ENCODE measurements at regions not wholly inside any gene's neighbourhood (a gene's known extent, or its start where the extent isn't known, plus 50 kb on each side); places are given as distances from the start of the nearest gene placed in this dataset.
A peak's percentile ranks its signal among the peaks of the same experiment; 100 is the strongest.

DNA sequence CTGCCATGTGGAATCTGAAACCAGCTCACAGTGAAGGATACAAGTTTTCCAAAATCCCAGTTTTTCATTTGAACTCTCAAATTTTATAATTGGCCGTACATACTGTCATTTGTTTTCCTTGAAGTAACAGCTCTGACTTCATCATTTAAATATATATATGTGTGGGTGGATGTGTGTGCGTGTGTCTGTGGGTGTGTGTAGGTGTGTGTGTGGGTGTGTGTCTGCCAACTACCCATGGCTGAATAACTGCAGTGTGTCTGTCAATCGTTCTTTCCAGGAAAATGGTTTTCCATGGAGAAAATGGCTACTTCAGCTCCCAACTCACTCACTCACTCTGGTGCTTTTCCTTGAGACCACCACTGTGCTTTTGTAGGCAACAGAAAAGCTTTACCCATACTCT, 169.0 kb downstream of the PLPP3 start:
- no peaks in the 10 kb centered on the region for H3K36me3 ChIP-seq (replicated peaks in 1 of 2; ENCODE audit: insufficient read depth in 1 of 2, low read depth in 2 of 2)
- TF ChIP-seq CTCF (IDR thresholded peaks at IDR 0.05) (no peak), POLR2A (IDR thresholded peaks at IDR 0.05) (no peak)
- no peak overlapping the region for H3K4me3 ChIP-seq
- 80 to 83% methylated on average over 3 of the region's 3 CpGs for WGBS, 2 donors
- peak overlapping the region in 1 of 4 donors; percentile 47 for H3K27ac ChIP-seq
- H3K27me3 ChIP-seq = no peaks in the 10 kb centered on the region
- no peak for DNase-seq
- no peaks in the 10 kb centered on the region for H3K9me3 ChIP-seq
- peaks cover 37% of the 10 kb centered on the region for H3K4me1 ChIP-seq
- ATAC-seq = no peak
- intact Hi-C loops (cut with DNase I) = no loop called here

GRCh38 chr1:56409112-56409691, 170.2 kb downstream of the PLPP3 start:
- peak; percentile 84 for ATAC-seq
- WGBS, 2 donors = 37 to 45% methylated on average over 8 of the region's 8 CpGs

DNA sequence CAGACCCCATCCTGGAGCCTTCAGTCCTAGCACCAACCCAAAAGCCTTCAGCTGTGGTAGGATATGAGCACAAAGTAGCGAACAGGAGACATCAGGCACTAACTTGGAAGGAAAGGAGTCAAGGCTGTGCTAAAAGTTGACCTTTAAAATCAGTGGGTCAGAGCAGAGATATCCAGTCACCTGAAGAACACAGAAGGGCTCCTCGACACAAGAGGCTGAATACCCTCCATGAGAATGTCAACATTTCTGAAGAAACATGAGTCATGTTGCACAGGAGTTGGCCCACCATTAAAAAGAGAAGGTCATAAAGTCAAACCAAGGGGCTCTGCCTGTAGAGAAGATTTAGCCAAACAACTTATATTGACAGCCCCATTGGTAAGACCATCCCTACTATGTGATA, 172.5 kb downstream of the PLPP3 start:
- 87 to 90% methylated on average over 2 of the region's 2 CpGs for WGBS, 2 donors
- Histone ChIP-seq H3K4me1 (peaks cover 14% of the 10 kb centered on the region), H3K9me3 (no peaks in the 10 kb centered on the region), H3K36me3 (replicated peaks in 1 of 2; ENCODE audit: insufficient read depth in 1 of 2, low read depth in 2 of 2) (no peaks in the 10 kb centered on the region), H3K27ac (no peak overlapping the region), H3K27me3 (no peaks in the 10 kb centered on the region), H3K4me3 (no peak overlapping the region)
- DNase-seq (no peak), ATAC-seq (no peak)
- intact Hi-C loops (cut with DNase I) = loop anchor here (10.0 kb wide), 1 partner anchor 168 kb away; the partner anchor contains the start of gene PLPP3
- TF ChIP-seq CTCF (IDR thresholded peaks at IDR 0.05) (no peak), POLR2A (IDR thresholded peaks at IDR 0.05) (no peak)

More at GRCh38 chr1:56409112-56409691, 170.2 kb downstream of the PLPP3 start:
- Histone ChIP-seq H3K4me3 (no peak overlapping the region), H3K9me3 (no peaks in the 10 kb centered on the region), H3K4me1 (peaks cover 25% of the 10 kb centered on the region), H3K27me3 (no peaks in the 10 kb centered on the region), H3K36me3 (replicated peaks in 1 of 2; ENCODE audit: insufficient read depth in 1 of 2, low read depth in 2 of 2) (no peaks in the 10 kb centered on the region), H3K27ac (no peak overlapping the region)
- TF ChIP-seq CTCF (IDR thresholded peaks at IDR 0.05) (peak; percentile 40 to 80 (median 69)), POLR2A (IDR thresholded peaks at IDR 0.05) (no peak)
- DNase-seq = peak; percentile 72 to 87 (median 76)
- intact Hi-C loops (cut with DNase I) = loop anchor here (10.0 kb wide), 1 partner anchor 166 kb away; the partner anchor contains the start of gene PLPP3

DNA sequence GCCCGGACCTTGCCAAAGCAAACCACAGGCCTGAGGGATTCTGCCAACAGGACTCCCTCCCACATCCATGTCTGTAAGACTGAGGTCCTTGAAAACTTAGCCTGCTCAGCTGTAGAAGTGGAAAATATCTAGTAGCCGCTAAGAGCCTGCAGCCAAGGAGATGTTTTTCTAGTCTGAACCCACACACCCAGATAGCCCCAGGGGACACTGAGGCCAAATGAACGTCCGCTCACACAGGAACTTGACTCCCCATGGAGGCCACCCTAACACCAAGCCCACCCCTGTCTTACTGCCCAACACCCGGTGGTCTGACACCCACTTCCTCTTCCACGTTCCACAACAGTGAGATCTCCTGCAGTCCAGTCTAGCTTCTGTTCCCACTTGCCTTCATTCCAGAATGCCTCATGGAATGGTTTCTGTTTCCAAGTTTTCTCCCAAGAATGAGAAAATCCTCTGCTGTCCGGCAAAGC, 174.8 kb downstream of the PLPP3 start:
- Histone ChIP-seq H3K27ac (no peak overlapping the region), H3K36me3 (replicated peaks in 1 of 2; ENCODE audit: insufficient read depth in 1 of 2, low read depth in 2 of 2) (no peaks in the 10 kb centered on the region), H3K4me1 (no peaks in the 10 kb centered on the region), H3K4me3 (no peak overlapping the region), H3K9me3 (no peaks in the 10 kb centered on the region), H3K27me3 (no peaks in the 10 kb centered on the region)
- peak; percentile 18 for ATAC-seq
- WGBS, 2 donors = 80 to 82% methylated on average over 7 of the region's 7 CpGs
- intact Hi-C loops (cut with DNase I) = loop anchor here (10.0 kb wide), 1 partner anchor 170 kb away; the partner anchor contains the start of gene PLPP3
- DNase-seq = peak in 1 of 4 donors; percentile 26
- no peak for TF ChIP-seq CTCF (IDR thresholded peaks at IDR 0.05)
- no peak for TF ChIP-seq POLR2A (IDR thresholded peaks at IDR 0.05)

GRCh38 chr1:56404066-56404465, 175.3 kb downstream of the PLPP3 start:
- intact Hi-C loops (cut with DNase I) = loop anchor here (10.0 kb wide), 1 partner anchor 171 kb away; the partner anchor contains the start of gene PLPP3
- ATAC-seq (no peak), DNase-seq (no peak)
- Histone ChIP-seq H3K27me3 (no peaks in the 10 kb centered on the region), H3K27ac (no peak overlapping the region), H3K4me1 (no peaks in the 10 kb centered on the region), H3K36me3 (replicated peaks in 1 of 2; ENCODE audit: insufficient read depth in 1 of 2, low read depth in 2 of 2) (no peaks in the 10 kb centered on the region), H3K9me3 (no peaks in the 10 kb centered on the region), H3K4me3 (no peak overlapping the region)
- WGBS, 2 donors = 69 to 84% methylated on average over 4 of the region's 4 CpGs
- no peak for TF ChIP-seq CTCF (IDR thresholded peaks at IDR 0.05)
- TF ChIP-seq POLR2A (IDR thresholded peaks at IDR 0.05) = no peak
